NT2/D1 (cell line): ENCODE measurements at regions not wholly inside any gene's neighbourhood (a gene's known extent, or its start where the extent isn't known, plus 50 kb on each side); places are given as distances from the start of the nearest gene placed in this dataset.

ENCODE experiments used
- SUZ12 ChIP-seq: IDR thresholded peaks from 2 replicates; pipeline ENCODE4 v1.6.1; 2011; ENCODE audit not compliant: insufficient read length, insufficient read depth; ENCODE audit errors: extremely low read depth
- YY1 ChIP-seq: IDR thresholded peaks from 2 replicates; pipeline ENCODE4 v1.6.1; 2011; ENCODE audit not compliant: insufficient read length, insufficient read depth
- ZNF274 ChIP-seq: IDR thresholded peaks from 2 replicates; pipeline ENCODE4 v1.6.1; 2011; ENCODE audit warnings: mild to moderate bottlenecking, low read depth, low read length

DNA sequence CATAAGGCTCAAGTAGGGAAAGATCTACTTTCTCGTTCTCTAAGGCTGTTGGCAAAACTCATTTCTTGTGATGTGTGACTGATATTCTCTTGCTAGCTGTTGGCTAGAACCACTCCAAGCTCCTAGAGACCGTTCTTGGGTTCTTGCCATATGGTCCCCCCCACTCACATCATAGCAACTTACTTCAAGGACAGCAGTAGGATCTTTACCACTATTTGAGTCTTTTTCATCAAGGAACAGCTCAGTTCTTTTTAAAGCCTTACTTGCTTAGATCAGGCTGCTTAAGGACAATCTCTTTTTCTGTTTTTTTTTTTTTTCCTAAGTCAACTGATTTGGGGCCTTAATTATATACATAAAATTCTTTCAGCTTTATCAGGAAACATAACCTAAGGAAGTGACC, 251.1 kb downstream of the GPR37 start:
- TF ChIP-seq YY1, result no peak
- no peak for TF ChIP-seq SUZ12
- no peak for TF ChIP-seq ZNF274
